ENCODE measurements at regions not wholly inside any gene's neighbourhood (a gene's known extent, or its start where the extent isn't known, plus 50 kb on each side); places are given as distances from the start of the nearest gene placed in this dataset.

DNA sequence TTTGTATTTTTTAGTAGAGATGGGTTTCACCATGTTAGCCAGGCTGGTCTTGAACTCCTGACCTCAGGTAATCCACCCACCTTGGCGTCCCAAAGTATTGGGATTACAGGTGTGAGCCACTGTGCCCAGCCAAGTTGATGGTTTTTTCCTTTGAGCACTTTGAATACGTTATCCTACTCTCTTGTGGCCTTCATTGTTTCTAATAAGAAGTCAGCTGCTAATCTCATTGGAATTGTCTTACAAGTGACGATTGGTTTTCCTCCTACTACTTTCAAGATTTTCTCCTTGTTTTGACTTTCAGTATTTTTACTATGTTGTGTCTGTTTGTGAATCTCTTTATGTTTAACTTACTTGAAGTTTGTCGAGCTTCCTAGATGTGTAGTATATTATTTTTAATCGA is 88.5 kb downstream of the TMEM200C start:
- no peak for TF ChIP-seq EZH2 (IDR thresholded peaks at IDR 0.05; ENCODE audit: low read length)
- TF ChIP-seq, protein P1, sequence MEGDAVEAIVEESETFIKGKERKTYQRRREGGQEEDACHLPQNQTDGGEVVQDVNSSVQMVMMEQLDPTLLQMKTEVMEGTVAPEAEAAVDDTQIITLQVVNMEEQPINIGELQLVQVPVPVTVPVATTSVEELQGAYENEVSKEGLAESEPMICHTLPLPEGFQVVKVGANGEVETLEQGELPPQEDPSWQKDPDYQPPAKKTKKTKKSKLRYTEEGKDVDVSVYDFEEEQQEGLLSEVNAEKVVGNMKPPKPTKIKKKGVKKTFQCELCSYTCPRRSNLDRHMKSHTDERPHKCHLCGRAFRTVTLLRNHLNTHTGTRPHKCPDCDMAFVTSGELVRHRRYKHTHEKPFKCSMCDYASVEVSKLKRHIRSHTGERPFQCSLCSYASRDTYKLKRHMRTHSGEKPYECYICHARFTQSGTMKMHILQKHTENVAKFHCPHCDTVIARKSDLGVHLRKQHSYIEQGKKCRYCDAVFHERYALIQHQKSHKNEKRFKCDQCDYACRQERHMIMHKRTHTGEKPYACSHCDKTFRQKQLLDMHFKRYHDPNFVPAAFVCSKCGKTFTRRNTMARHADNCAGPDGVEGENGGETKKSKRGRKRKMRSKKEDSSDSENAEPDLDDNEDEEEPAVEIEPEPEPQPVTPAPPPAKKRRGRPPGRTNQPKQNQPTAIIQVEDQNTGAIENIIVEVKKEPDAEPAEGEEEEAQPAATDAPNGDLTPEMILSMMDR (optimal IDR thresholded peaks at IDR 0.05 in 1 of 3, IDR thresholded peaks at IDR 0.05 in 1 of 3, conservative IDR thresholded peaks at IDR 0.05 in 1 of 3; ENCODE audit: extremely low read depth in 1 of 3, insufficient read depth in 2 of 3, low read length in 3 of 3): no peak

All from keratinocyte (primary cell).